H9 (cell line): ENCODE measurements at regions not wholly inside any gene's neighbourhood (a gene's known extent, or its start where the extent isn't known, plus 50 kb on each side); places are given as distances from the start of the nearest gene placed in this dataset.
A peak's percentile ranks its signal among the peaks of the same experiment; 100 is the strongest.

Source experiments
- DNase-seq: peaks from one replicate; pipeline ENCODE4 v3.0.0-alpha.2; 2017
- H2AFZ ChIP-seq: one replicate; pipeline ENCODE4 v1.6.1; 2013; ENCODE audit warnings: mild to moderate bottlenecking, low read length, control low read depth, moderate library complexity
- H2AK5ac ChIP-seq: 2 replicates; pipeline ENCODE4 v1.6.1; 2013; ENCODE audit warnings: low read length, control low read depth, mixed read lengths; ENCODE audit not compliant: insufficient read length
- H2BK120ac ChIP-seq: one replicate; pipeline ENCODE4 v1.6.1; 2013; ENCODE audit warnings: low read depth, mild to moderate bottlenecking, low read length, control low read depth, inconsistent platforms; ENCODE audit not compliant: poor library complexity, severe bottlenecking
- H2BK12ac ChIP-seq: 2 replicates; pipeline ENCODE4 v1.6.1; 2013; ENCODE audit warnings: low read length, control low read depth, mixed read lengths, low read depth; ENCODE audit not compliant: insufficient read length
- H2BK15ac ChIP-seq: 2 replicates; pipeline ENCODE4 v1.6.1; 2013; ENCODE audit warnings: low read depth, low read length, control low read depth
- H2BK20ac ChIP-seq: one replicate; pipeline ENCODE4 v1.6.1; 2013; ENCODE audit warnings: low read depth, mild to moderate bottlenecking, low read length, control low read depth, inconsistent platforms; ENCODE audit not compliant: poor library complexity, severe bottlenecking
- H2BK5ac ChIP-seq: 2 replicates; pipeline ENCODE4 v1.6.1; 2013; ENCODE audit warnings: low read length, control low read depth, mixed read lengths; ENCODE audit not compliant: insufficient read length
- H3K14ac ChIP-seq: 2 replicates; pipeline ENCODE4 v1.6.1; 2013; ENCODE audit warnings: low read length, control low read depth; ENCODE audit not compliant: insufficient read depth
- H3K18ac ChIP-seq: 2 replicates; pipeline ENCODE4 v1.6.1; 2013; ENCODE audit warnings: low read depth, mild to moderate bottlenecking, mixed read lengths, low read length, control low read depth; ENCODE audit not compliant: insufficient read length
- H3K23ac ChIP-seq: 2 replicates; pipeline ENCODE4 v1.6.1; 2013; ENCODE audit warnings: low read length, control low read depth, mixed read lengths, low read depth; ENCODE audit not compliant: insufficient read length
- H3K23me2 ChIP-seq: 2 replicates; pipeline ENCODE4 v1.6.1; 2013; ENCODE audit warnings: low read depth, mild to moderate bottlenecking, mixed read lengths, low read length, control low read depth; ENCODE audit not compliant: insufficient read length, poor library complexity, severe bottlenecking
- H3K27ac ChIP-seq: 2 replicates; pipeline ENCODE4 v1.5.1; 2013; ENCODE audit warnings: low read length, control low read depth, mixed read lengths, low read depth; ENCODE audit not compliant: insufficient read length
- H3K27me3 ChIP-seq: 2 replicates; pipeline ENCODE4 v1.6.1; 2013; ENCODE audit warnings: low read length, control low read depth, inconsistent platforms; ENCODE audit not compliant: insufficient read depth
- H3K4ac ChIP-seq: 2 replicates; pipeline ENCODE4 v1.6.1; 2013; ENCODE audit warnings: low read depth, mild to moderate bottlenecking, control low read depth, inconsistent platforms, low read length, moderate library complexity
- H3K4me1 ChIP-seq: 2 replicates; pipeline ENCODE4 v1.6.1; 2013; ENCODE audit warnings: low read length, control low read depth, inconsistent platforms; ENCODE audit not compliant: insufficient read depth
- H3K4me2 ChIP-seq: 2 replicates; pipeline ENCODE4 v1.6.1; 2013; ENCODE audit warnings: low read length, control low read depth, mixed read lengths; ENCODE audit not compliant: insufficient read length, insufficient read depth
- H3K56ac ChIP-seq: 2 replicates; pipeline ENCODE4 v1.6.1; 2013; ENCODE audit warnings: low read depth, mild to moderate bottlenecking, mixed read lengths, low read length, control low read depth; ENCODE audit not compliant: insufficient read length
- H3K79me1 ChIP-seq: 2 replicates; pipeline ENCODE4 v1.6.1; 2013; ENCODE audit warnings: low read depth, mild to moderate bottlenecking, moderate library complexity, low read length, control low read depth, inconsistent platforms; ENCODE audit not compliant: insufficient read depth, poor library complexity, severe bottlenecking
- H3K79me2 ChIP-seq: 2 replicates; pipeline ENCODE4 v1.6.1; 2013; ENCODE audit warnings: low read length, control low read depth, inconsistent platforms; ENCODE audit not compliant: insufficient read depth
- H3K9ac ChIP-seq: 2 replicates; pipeline ENCODE4 v1.6.1; 2013; ENCODE audit warnings: low read length, control low read depth, mixed read lengths; ENCODE audit not compliant: insufficient read length; ENCODE audit errors: extremely low read depth
- H3K9me3 ChIP-seq: one replicate; pipeline ENCODE4 v1.6.1; 2013; ENCODE audit warnings: low read depth, low read length, inconsistent platforms; ENCODE audit not compliant: control insufficient read depth
- H3T11ph ChIP-seq: one replicate; pipeline ENCODE4 v1.6.1; 2013; ENCODE audit warnings: mild to moderate bottlenecking, low read length, control low read depth, inconsistent platforms
- H4K20me1 ChIP-seq: one replicate; pipeline ENCODE4 v1.6.1; 2013; ENCODE audit not compliant: control insufficient read depth, insufficient read length, insufficient read depth
- H4K5ac ChIP-seq: 2 replicates; pipeline ENCODE4 v1.6.1; 2013; ENCODE audit warnings: low read depth, mild to moderate bottlenecking, mixed read lengths, low read length, control low read depth; ENCODE audit not compliant: insufficient read length
- H4K8ac ChIP-seq: replicated peaks from 2 replicates; pipeline ENCODE4 v1.6.1; 2013; ENCODE audit warnings: low read length, control low read depth, mixed read lengths, low read depth; ENCODE audit not compliant: insufficient read length
- H4K91ac ChIP-seq: 2 replicates; pipeline ENCODE4 v1.6.1; 2013; ENCODE audit warnings: low read depth, mild to moderate bottlenecking, moderate library complexity, mixed read lengths, low read length, control low read depth; ENCODE audit not compliant: insufficient read length
- H3K27ac Mint-ChIP-seq, 3 experiments: 2 replicates in 2 of 3; 3 replicates in 1 of 3; pipeline ENCODE4 v1.8.0; 2020 to 2021; ENCODE audit warnings: mixed read lengths in 3 of 3, mild to moderate bottlenecking in 1 of 3, moderate library complexity in 1 of 3
- H3K27me3 Mint-ChIP-seq: 2 replicates; pipeline ENCODE4 v1.8.0; 2021; ENCODE audit warnings: low read depth, mild to moderate bottlenecking, moderate library complexity, mixed read lengths
- H3K36me3 Mint-ChIP-seq, 3 experiments: 2 replicates in 2 of 3; 3 replicates in 1 of 3; pipeline ENCODE4 v1.8.0; 2020 to 2021; ENCODE audit warnings: low read depth in 3 of 3, mixed read lengths in 3 of 3; ENCODE audit not compliant: insufficient read depth in 1 of 3
- H3K4me1 Mint-ChIP-seq, 2 experiments: 2 replicates each; pipeline ENCODE4 v1.8.0; 2020; ENCODE audit warnings: mixed read lengths in 2 of 2
- H3K4me3 Mint-ChIP-seq, 2 experiments: 2 replicates in 1 of 2; 3 replicates in 1 of 2; pipeline ENCODE4 v1.8.0; 2020 to 2021; ENCODE audit warnings: mild to moderate bottlenecking in 2 of 2, mixed read lengths in 2 of 2, moderate library complexity in 1 of 2
- H3K9me3 Mint-ChIP-seq, 2 experiments: 2 replicates in 1 of 2; 3 replicates in 1 of 2; pipeline ENCODE4 v1.8.0; 2020; ENCODE audit warnings: mild to moderate bottlenecking in 2 of 2, mixed read lengths in 2 of 2, moderate library complexity in 1 of 2
- WGBS: extraction: QIAGEN DNeasy Blood & Tissue Kit; methylation state at CpG from one replicate; pipeline ENCODE4 v1.1.7; 2013; ENCODE audit warnings: missing lambda C conversion rate, low lambda C conversion rate, mixed read lengths; ENCODE audit not compliant: insufficient read length; ENCODE audit errors: extremely low coverage; 5-methylcytosine and 5-hydroxymethylcytosine counted together
- TF ChIP-seq, protein P1 (sequence below): fragments of 200-600 bp; sonication (generic); conservative IDR thresholded peaks from 3 replicates; pipeline ENCODE4 v1.8.0; 2021; ENCODE audit warnings: antibody characterized with exemption, mild to moderate bottlenecking

DNA sequence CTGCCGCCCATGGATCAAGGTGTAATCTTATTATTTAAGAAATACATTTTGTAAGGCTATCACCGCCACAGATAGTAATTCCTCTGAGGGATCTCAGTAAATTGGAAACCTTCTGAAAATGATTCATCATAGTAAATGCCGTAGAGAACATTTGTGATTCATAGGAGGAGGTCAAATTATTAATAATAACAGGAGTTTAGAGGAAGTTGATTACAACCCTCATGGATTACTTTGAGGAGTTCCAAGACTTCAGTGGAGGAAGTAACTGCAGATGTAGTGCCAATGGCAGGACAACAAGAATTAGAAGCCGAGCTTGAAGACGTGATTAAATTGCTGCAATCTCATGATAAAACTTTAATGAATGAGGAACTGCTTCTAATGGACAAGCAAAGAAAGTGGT is 280.1 kb downstream of the PTPRC start:
- H3K4ac ChIP-seq, result no peak overlapping the region
- no peak overlapping the region for H3K14ac ChIP-seq
- no peaks in the 10 kb centered on the region for H3K27me3 ChIP-seq
- H3K79me1 ChIP-seq, result no peaks in the 10 kb centered on the region
- no peak overlapping the region for H4K5ac ChIP-seq
- TF ChIP-seq, protein P1, sequence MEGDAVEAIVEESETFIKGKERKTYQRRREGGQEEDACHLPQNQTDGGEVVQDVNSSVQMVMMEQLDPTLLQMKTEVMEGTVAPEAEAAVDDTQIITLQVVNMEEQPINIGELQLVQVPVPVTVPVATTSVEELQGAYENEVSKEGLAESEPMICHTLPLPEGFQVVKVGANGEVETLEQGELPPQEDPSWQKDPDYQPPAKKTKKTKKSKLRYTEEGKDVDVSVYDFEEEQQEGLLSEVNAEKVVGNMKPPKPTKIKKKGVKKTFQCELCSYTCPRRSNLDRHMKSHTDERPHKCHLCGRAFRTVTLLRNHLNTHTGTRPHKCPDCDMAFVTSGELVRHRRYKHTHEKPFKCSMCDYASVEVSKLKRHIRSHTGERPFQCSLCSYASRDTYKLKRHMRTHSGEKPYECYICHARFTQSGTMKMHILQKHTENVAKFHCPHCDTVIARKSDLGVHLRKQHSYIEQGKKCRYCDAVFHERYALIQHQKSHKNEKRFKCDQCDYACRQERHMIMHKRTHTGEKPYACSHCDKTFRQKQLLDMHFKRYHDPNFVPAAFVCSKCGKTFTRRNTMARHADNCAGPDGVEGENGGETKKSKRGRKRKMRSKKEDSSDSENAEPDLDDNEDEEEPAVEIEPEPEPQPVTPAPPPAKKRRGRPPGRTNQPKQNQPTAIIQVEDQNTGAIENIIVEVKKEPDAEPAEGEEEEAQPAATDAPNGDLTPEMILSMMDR, result no peak
- H3K9me3 ChIP-seq, result no peaks in the 10 kb centered on the region
- no peak overlapping the region for H2BK120ac ChIP-seq
- no peak overlapping the region for H2AK5ac ChIP-seq
- Mint-ChIP-seq H3K27ac (peak overlapping the region in 1 of 3 experiments; percentile 2; a peak in 1 of 7 replicates), H3K36me3 (no peaks in the 10 kb centered on the region), H3K9me3 (no peaks in the 10 kb centered on the region), H3K4me1 (peaks cover 3% of the 10 kb centered on the region in 2 experiments), H3K27me3 (no peaks in the 10 kb centered on the region), H3K4me3 (no peak overlapping the region)
- H3K4me2 ChIP-seq, result no peak overlapping the region
- no peak overlapping the region for H4K8ac ChIP-seq
- no peak overlapping the region for H2BK20ac ChIP-seq
- H3K56ac ChIP-seq, result no peak overlapping the region
- H2BK15ac ChIP-seq, result no peak overlapping the region
- no peaks in the 10 kb centered on the region for H4K20me1 ChIP-seq
- no peak overlapping the region for H2AFZ ChIP-seq
- no peak for DNase-seq
- H3K23ac ChIP-seq, result no peak overlapping the region
- no peak overlapping the region for H3T11ph ChIP-seq
- no peak overlapping the region for H4K91ac ChIP-seq
- no CpG with 5 or more reads among the region's 5 CpGs for WGBS
- no peak overlapping the region for H3K9ac ChIP-seq
- H3K4me1 ChIP-seq, result no peaks in the 10 kb centered on the region
- H3K23me2 ChIP-seq, result no peaks in the 10 kb centered on the region
- H2BK5ac ChIP-seq, result no peak overlapping the region
- no peak overlapping the region for H3K27ac ChIP-seq
- H2BK12ac ChIP-seq, result no peak overlapping the region
- no peak overlapping the region for H3K18ac ChIP-seq
- no peaks in the 10 kb centered on the region for H3K79me2 ChIP-seq
